ENCODE measurements at regions not wholly inside any gene's neighbourhood (a gene's known extent, or its start where the extent isn't known, plus 50 kb on each side); places are given as distances from the start of the nearest gene placed in this dataset.

GRCh38 chr5:97714424-97714823 lies 531.4 kb upstream of the RIOK2 start:
- ATAC-seq (no peak), DNase-seq (no peak)
- H3K9me3 Mint-ChIP-seq (ENCODE audit: low read depth): no peaks in the 10 kb centered on the region
- no peak overlapping the region for H3K27ac Mint-ChIP-seq
- CTCF ChIA-PET: no interaction called here
- no peaks in the 10 kb centered on the region for H3K27me3 Mint-ChIP-seq
- no peaks in the 10 kb centered on the region for H3K4me1 Mint-ChIP-seq
- no peaks in the 10 kb centered on the region for H3K36me3 Mint-ChIP-seq
- H3K4me3 Mint-ChIP-seq: no peak overlapping the region

DNA sequence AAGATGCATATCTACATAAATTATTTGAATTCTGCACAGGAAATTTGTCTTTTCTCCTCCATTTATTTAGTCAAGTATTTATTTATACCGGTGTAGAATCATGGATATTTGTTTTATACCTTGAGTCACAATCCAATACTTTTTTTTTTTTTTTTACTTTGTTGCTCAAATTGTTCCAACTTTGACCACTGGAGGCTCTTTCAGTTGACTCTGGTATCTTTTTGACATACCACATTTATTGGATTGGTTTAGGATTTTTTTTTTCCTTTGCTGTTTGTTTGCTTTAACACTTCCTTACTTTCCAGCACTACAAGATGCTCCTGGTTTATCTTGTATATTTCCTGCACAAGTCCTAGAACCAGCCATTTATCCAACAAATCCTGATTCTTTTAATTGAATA lies 543.1 kb upstream of the RIOK2 start:
- H3K4me1 Mint-ChIP-seq: no peaks in the 10 kb centered on the region
- no peaks in the 10 kb centered on the region for H3K36me3 Mint-ChIP-seq
- no peaks in the 10 kb centered on the region for H3K27me3 Mint-ChIP-seq
- no peak overlapping the region for H3K4me3 Mint-ChIP-seq
- peaks cover 5% of the 10 kb centered on the region for H3K9me3 Mint-ChIP-seq (ENCODE audit: low read depth)
- no peak for DNase-seq
- H3K27ac Mint-ChIP-seq: no peak overlapping the region
- CTCF ChIA-PET: no interaction called here
- ATAC-seq: no peak

DNA sequence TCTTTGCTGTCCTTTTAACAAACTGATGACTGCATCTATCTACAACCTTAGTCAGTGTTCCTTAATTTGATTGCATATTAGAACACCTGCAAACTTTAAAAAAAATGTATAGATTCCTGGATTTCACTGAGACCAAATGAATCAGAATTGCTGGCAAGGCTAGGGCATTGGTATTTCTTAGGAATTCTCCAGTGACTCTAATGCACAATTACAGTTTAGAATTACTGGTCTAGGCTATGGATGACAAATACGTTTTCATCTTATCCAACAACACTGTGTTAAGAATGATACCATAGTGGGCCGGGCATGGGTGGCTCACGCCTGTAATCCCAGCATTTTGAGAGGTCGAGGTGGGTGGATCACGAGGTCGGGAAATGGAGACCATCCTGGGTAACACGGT lies 545.9 kb upstream of the RIOK2 start:
- Mint-ChIP-seq H3K4me3 (no peak overlapping the region), H3K4me1 (no peaks in the 10 kb centered on the region), H3K27ac (no peak overlapping the region), H3K36me3 (no peaks in the 10 kb centered on the region), H3K27me3 (no peaks in the 10 kb centered on the region), H3K9me3 (ENCODE audit: low read depth) (no peaks in the 10 kb centered on the region)
- DNase-seq (no peak), ATAC-seq (no peak)
- CTCF ChIA-PET: no interaction called here

DNA sequence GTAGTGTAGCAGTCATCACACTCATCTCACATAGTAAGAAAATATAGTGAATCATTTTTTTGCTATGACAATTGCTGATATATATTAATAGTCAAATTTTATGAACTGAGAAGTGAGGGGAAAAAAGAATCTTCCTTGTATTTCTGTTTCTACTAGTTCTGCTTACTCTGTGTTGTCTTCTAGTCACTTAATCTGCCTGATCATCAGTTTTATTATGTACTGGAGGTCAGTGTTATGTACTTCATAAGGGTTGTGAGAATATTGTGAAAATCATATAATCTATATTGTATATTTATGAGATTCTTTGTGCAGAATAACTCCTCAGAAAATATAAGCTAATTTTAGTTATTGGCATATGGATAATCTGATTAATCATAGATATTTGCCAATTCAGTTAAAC lies 546.9 kb upstream of the RIOK2 start:
- H3K27me3 Mint-ChIP-seq: no peaks in the 10 kb centered on the region
- CTCF ChIA-PET: no interaction called here
- DNase-seq: no peak

DNA sequence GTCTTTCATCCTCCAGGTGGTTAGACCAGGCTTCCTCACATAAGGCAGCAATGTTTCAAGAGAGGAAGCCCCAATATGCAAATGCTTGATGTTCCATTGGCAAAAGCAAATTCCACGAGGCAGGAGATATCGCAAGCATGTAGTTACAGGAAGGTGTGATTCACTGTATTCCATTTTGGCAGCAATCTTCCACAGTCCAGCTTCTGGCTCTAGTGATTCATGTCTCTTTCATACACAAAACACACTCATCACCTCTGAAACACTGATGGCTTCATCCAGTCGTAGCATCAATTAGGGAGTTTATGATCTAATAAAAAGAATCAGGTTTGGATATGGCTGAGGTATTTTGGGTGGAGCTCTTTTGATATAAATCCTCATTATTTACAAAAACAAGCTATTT lies 552.2 kb upstream of the RIOK2 start:
- DNase-seq: no peak
- H3K36me3 Mint-ChIP-seq: no peaks in the 10 kb centered on the region
- no peak overlapping the region for H3K27ac Mint-ChIP-seq
- no peak for ATAC-seq
- H3K27me3 Mint-ChIP-seq: no peaks in the 10 kb centered on the region
- no peak overlapping the region for H3K4me3 Mint-ChIP-seq
- no peaks in the 10 kb centered on the region for H3K9me3 Mint-ChIP-seq (ENCODE audit: low read depth)
- no peaks in the 10 kb centered on the region for H3K4me1 Mint-ChIP-seq
- CTCF ChIA-PET: no interaction called here

More for the DNA sequence above, 546.9 kb upstream of the RIOK2 start:
- Mint-ChIP-seq H3K9me3 (ENCODE audit: low read depth) (no peaks in the 10 kb centered on the region), H3K4me3 (no peak overlapping the region), H3K4me1 (no peaks in the 10 kb centered on the region), H3K36me3 (no peaks in the 10 kb centered on the region), H3K27ac (no peak overlapping the region)
- no peak for ATAC-seq

DNA sequence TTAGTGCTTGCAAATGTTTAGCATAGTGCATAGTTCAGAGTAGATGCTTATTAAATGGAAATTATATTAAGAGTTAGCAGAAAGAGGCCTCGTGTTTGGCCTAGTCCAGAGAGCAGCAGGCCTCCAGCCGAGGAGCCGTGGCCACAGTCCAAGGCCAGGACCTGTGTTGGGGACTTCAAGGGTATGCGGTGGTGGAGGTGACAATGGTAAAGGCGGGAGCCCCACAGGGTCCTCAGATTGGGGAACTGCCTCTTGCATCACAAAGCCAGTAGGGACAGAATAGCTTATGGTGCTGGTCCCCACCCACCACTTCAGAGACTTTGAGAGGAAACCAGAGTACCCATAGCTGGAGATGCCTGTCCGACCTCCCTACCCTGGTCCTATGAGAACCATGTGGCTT lies 554.6 kb upstream of the RIOK2 start:
- Mint-ChIP-seq H3K27ac (no peak overlapping the region), H3K36me3 (no peaks in the 10 kb centered on the region), H3K4me3 (no peak overlapping the region), H3K27me3 (no peaks in the 10 kb centered on the region), H3K4me1 (no peaks in the 10 kb centered on the region), H3K9me3 (ENCODE audit: low read depth) (no peaks in the 10 kb centered on the region)
- no peak for DNase-seq
- CTCF ChIA-PET: no interaction called here
- no peak for ATAC-seq

- Mint-ChIP-seq H3K36me3 (no peaks in the 10 kb centered on the region), H3K4me1 (no peaks in the 10 kb centered on the region), H3K27ac (no peak overlapping the region), H3K27me3 (no peaks in the 10 kb centered on the region), H3K9me3 (ENCODE audit: low read depth) (peaks cover 2% of the 10 kb centered on the region), H3K4me3 (no peak overlapping the region)
- no peak for DNase-seq
- no peak for ATAC-seq
- CTCF ChIA-PET: no interaction called here
Measured at GRCh38 chr5:97745817-97746216, 562.8 kb upstream of the RIOK2 start.

DNA sequence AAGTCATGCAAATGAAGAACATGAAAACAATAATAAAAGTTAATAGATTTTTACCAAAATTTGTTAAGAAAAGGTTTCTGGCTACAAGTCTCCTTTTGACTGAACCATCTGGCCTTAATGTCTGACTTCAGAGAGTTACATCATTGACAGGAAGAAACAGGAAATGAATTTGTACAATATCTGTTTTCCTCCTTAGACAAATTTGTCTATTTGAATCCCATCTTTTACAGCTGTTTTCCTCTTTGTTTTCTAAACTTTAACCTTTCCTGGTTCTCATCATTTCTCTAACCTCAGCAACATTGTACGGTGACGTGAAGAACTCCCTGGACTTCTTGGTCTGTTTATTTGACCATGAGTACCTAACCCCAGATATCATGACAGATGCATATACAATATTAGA lies 567.5 kb upstream of the RIOK2 start:
- H3K4me1 Mint-ChIP-seq: no peaks in the 10 kb centered on the region
- no peaks in the 10 kb centered on the region for H3K27me3 Mint-ChIP-seq
- no peak overlapping the region for H3K4me3 Mint-ChIP-seq
- CTCF ChIA-PET: no interaction called here
- no peak for DNase-seq
- ATAC-seq: no peak
- H3K27ac Mint-ChIP-seq: no peak overlapping the region
- H3K9me3 Mint-ChIP-seq (ENCODE audit: low read depth): no peaks in the 10 kb centered on the region
- no peaks in the 10 kb centered on the region for H3K36me3 Mint-ChIP-seq

DNA sequence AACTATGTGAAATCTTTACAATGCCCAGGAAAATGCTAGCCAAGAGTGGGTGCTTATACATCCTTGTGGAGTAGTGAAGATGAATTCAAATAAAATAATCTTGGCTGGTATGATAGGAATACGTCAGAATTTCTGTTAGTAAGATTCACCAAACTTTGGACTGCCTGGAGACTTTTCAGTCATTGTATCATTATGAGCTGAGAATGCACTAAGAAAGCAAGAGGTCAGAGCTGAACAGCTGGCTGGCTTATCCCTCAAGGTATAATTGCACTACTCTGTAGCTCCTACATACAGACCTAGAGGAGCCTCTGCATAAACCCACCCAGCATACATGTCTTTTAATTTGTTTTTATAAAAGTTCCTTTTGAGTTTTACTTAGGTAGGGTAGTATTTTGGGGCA lies 568.5 kb upstream of the RIOK2 start:
- H3K27ac Mint-ChIP-seq: no peak overlapping the region
- H3K27me3 Mint-ChIP-seq: no peaks in the 10 kb centered on the region
- CTCF ChIA-PET: interaction anchor here (0.6 kb wide), 1 partner anchor 256 kb away, joined by 3 read pairs; no protein-coding TSS in a partner anchor
- H3K4me3 Mint-ChIP-seq: no peak overlapping the region
- H3K4me1 Mint-ChIP-seq: no peaks in the 10 kb centered on the region
- ATAC-seq: no peak
- no peaks in the 10 kb centered on the region for H3K36me3 Mint-ChIP-seq
- DNase-seq: no peak
- peaks cover 2% of the 10 kb centered on the region for H3K9me3 Mint-ChIP-seq (ENCODE audit: low read depth)

GRCh38 chr5:97752871-97753270 lies 569.8 kb upstream of the RIOK2 start:
- CTCF ChIA-PET: no interaction called here
- H3K27me3 Mint-ChIP-seq: no peaks in the 10 kb centered on the region
- peaks cover 3% of the 10 kb centered on the region for H3K9me3 Mint-ChIP-seq (ENCODE audit: low read depth)
- ATAC-seq (no peak), DNase-seq (no peak)
- H3K4me1 Mint-ChIP-seq: no peaks in the 10 kb centered on the region
- no peak overlapping the region for H3K4me3 Mint-ChIP-seq
- H3K36me3 Mint-ChIP-seq: no peaks in the 10 kb centered on the region
- H3K27ac Mint-ChIP-seq: no peak overlapping the region

DNA sequence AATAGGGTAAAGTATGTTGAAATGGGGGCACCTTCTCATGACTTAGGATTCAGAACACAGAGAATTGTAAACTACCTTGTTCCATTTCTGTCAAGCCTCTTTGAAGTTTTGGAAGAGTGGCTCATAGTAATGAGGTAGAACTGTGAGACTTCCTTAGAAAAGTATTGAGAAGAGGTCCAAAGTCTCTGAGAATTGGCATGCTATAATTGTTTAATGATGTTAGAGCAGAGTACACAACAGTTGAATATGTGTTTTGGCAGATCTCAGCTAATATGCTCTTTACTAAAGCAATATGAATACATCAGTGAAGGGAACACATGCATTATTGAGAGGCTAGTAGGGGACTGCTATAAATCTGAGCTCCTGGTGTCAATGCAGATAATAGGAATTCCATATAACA lies 579.4 kb upstream of the RIOK2 start:
- Mint-ChIP-seq H3K36me3 (no peaks in the 10 kb centered on the region), H3K9me3 (ENCODE audit: low read depth) (peaks cover 2% of the 10 kb centered on the region), H3K4me1 (no peaks in the 10 kb centered on the region), H3K27me3 (no peaks in the 10 kb centered on the region), H3K27ac (no peak overlapping the region), H3K4me3 (no peak overlapping the region)
- no peak for ATAC-seq
- CTCF ChIA-PET: no interaction called here
- no peak for DNase-seq

DNA sequence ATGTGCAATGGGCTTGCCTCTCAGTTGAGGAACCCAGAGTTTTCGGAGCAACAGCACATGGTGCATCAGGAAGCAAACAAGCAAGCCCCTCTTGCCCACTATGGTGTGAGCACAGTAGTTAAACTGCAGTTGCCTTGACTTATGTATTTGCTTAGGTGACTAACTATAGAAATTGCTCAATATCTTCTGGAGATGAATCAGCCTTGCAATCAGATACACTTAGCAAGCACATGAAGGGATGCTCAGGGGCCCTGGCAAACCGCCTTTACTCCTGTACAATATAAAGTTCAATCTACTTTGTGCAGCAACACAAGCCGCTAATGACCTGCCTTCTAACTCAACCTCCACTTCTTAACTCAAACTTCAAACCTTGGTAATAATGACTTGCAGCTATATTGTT lies 581.7 kb upstream of the RIOK2 start:
- H3K4me3 Mint-ChIP-seq: no peak overlapping the region
- CTCF ChIA-PET: no interaction called here
- no peak for ATAC-seq
- H3K4me1 Mint-ChIP-seq: no peaks in the 10 kb centered on the region
- H3K9me3 Mint-ChIP-seq (ENCODE audit: low read depth): no peaks in the 10 kb centered on the region
- no peaks in the 10 kb centered on the region for H3K36me3 Mint-ChIP-seq
- no peak for DNase-seq
- H3K27ac Mint-ChIP-seq: no peak overlapping the region
- H3K27me3 Mint-ChIP-seq: no peaks in the 10 kb centered on the region

DNA sequence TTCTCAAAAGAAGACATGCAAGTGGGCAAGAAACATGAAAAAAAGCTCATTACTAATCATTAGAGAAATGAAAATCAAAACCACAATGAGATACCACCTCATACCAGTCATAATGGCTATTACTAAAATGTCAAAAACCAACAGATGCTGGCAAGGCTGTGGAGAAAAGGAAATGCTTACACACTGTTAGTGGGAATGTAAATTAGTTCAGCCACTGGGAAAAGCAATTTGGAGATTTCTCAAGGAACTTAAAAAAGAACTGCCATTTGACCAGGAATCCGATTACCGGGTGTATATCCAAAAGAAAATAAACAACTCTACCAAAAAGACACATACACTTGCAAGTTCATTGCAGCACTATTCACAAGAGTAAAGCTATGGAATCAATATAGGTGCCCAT lies 595.4 kb upstream of the RIOK2 start:
- CTCF ChIA-PET: no interaction called here
- Mint-ChIP-seq H3K4me1 (no peaks in the 10 kb centered on the region), H3K36me3 (no peaks in the 10 kb centered on the region), H3K4me3 (no peak overlapping the region), H3K27ac (no peak overlapping the region), H3K9me3 (ENCODE audit: low read depth) (peaks cover 2% of the 10 kb centered on the region), H3K27me3 (no peaks in the 10 kb centered on the region)
- ATAC-seq (no peak), DNase-seq (no peak)

- Mint-ChIP-seq H3K9me3 (ENCODE audit: low read depth) (peaks cover 5% of the 10 kb centered on the region), H3K27ac (no peak overlapping the region), H3K4me1 (no peaks in the 10 kb centered on the region), H3K36me3 (no peaks in the 10 kb centered on the region), H3K27me3 (no peaks in the 10 kb centered on the region), H3K4me3 (no peak overlapping the region)
- CTCF ChIA-PET: no interaction called here
- ATAC-seq (no peak), DNase-seq (no peak)
Measured at GRCh38 chr5:97788369-97788768, 605.3 kb upstream of the RIOK2 start.

GRCh38 chr5:97797994-97798451 lies 615.0 kb upstream of the RIOK2 start:
- DNase-seq (no peak), ATAC-seq (no peak)
- peaks cover 3% of the 10 kb centered on the region for H3K9me3 Mint-ChIP-seq (ENCODE audit: low read depth)
- H3K4me3 Mint-ChIP-seq: no peak overlapping the region
- H3K27me3 Mint-ChIP-seq: no peaks in the 10 kb centered on the region
- CTCF ChIA-PET: no interaction called here
- H3K27ac Mint-ChIP-seq: no peak overlapping the region
- no peaks in the 10 kb centered on the region for H3K4me1 Mint-ChIP-seq
- H3K36me3 Mint-ChIP-seq: no peaks in the 10 kb centered on the region

All from activated CD8-positive, alpha-beta memory T cell treated with anti-CD3 and anti-CD28 coated beads, Interleukin-2, amount 10 ng/mL, durations not matched to agents 7 days and 5 days (primary cell).